GM12864 (cell line): ENCODE measurements at regions not wholly inside any gene's neighbourhood (a gene's known extent, or its start where the extent isn't known, plus 50 kb on each side); places are given as distances from the start of the nearest gene placed in this dataset.

Experiments
- DNase-seq: peaks from one replicate; pipeline ENCODE4 v3.0.0-alpha.2; 2011; ENCODE audit warnings: low read depth
- H3K4me3 ChIP-seq: 2 replicates; pipeline ENCODE4 v1.5.1; 2011; ENCODE audit warnings: mild to moderate bottlenecking, low read depth, low read length, control low read depth
- CTCF ChIP-seq: IDR thresholded peaks from 2 replicates; pipeline ENCODE4 v1.5.1; 2011; ENCODE audit warnings: low read depth, mild to moderate bottlenecking, moderate library complexity, low read length, control low read depth, inconsistent platforms; ENCODE audit errors: missing control alignments

DNA sequence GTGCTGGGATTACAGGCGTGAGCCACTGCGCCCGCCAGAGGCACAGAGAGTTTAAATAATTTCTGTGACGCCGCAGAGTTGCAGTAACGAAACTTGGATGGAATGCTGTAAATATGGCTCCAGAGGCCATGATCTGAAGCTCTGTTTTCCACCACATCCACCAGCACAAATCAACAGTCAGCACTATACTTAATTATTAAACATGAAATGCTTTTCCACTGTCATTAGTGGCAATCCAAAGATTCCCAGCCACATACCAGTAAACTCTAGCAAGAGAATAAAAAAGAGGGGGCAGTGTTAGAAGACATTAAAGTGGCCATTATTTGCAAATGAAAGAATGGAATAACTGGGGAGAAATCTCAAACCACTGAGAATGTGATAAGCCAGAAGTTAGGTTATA is 242.5 kb downstream of the DIRAS2 start:
- no peak overlapping the region for H3K4me3 ChIP-seq
- TF ChIP-seq CTCF = no peak
- no peak for DNase-seq

- TF ChIP-seq CTCF = no peak
- no peak for DNase-seq
- H3K4me3 ChIP-seq = no peak overlapping the region
These were observed 234.0 kb downstream of the DIRAS2 start for GRCh38 chr9:90408659-90409058.

DNA sequence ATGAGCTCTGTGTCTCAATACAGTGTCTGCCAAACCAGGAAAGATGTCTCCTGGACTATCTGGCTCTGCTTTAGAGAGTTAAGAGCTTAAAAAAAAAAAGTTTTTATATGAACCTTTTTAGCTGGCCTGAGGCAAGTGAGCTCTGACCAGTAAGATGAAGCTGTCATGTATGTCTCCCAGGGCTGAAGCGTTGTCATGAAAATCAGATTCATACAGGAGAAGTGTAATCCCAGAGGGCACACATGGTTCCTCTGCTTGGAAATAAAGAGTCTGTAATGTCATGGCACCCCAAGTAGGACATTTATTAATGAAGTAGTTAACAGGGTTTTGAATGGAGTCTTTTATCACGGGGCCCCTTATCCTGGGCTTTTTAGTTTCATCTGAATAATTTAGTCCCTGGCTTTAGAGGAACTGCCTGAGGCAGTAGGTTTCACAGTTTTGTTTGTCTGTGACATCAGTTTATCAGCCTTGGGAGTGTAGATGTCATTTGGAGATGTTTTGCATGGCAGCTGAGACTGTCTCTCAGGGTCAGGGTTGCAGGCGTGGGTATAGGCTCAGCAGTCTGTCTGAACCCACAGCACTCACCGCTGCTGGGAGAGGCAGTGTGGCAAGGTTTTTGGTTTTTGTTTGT is 223.3 kb downstream of the DIRAS2 start:
- DNase-seq = no peak
- no peak for TF ChIP-seq CTCF
- H3K4me3 ChIP-seq = no peak overlapping the region

- DNase-seq = no peak
- no peak for TF ChIP-seq CTCF
- H3K4me3 ChIP-seq = no peak overlapping the region
These were observed 222.4 kb downstream of the DIRAS2 start for GRCh38 chr9:90420211-90420610.

- H3K4me3 ChIP-seq = no peak overlapping the region
- TF ChIP-seq CTCF = no peak
- DNase-seq = no peak
These were observed 221.7 kb downstream of the DIRAS2 start for GRCh38 chr9:90420768-90421513.

DNA sequence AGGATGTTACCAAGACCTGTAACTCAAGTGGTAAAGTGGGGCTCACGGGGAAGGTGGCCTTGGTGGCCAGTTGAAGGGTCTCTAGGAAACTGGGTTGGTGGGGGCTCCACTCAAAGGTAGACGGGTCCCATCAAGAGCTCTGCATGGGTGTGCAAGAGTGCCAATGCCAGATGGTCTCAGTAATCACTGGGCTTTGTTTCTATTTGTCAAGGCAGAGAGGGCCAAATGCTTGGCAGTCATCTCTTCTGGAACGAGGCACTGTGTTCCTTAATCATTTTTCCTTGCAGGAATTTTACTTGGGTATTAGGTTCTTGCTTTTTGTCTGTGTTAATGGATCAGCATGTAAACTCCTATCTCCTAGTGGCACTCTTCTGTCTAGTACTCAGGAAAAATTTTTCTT is 220.8 kb downstream of the DIRAS2 start:
- DNase-seq = no peak
- H3K4me3 ChIP-seq = no peak overlapping the region

More for the DNA sequence above, 220.8 kb downstream of the DIRAS2 start:
- no peak for TF ChIP-seq CTCF
